Activated T-cell treated with anti-CD3 and anti-CD28 coated beads, Interleukin-2, amount 50 U/mL, for 4 hours (primary cell): ENCODE measurements at regions not wholly inside any gene's neighbourhood (a gene's known extent, or its start where the extent isn't known, plus 50 kb on each side); places are given as distances from the start of the nearest gene placed in this dataset.

Source experiments
- ATAC-seq, 2 donors: fragments of 200-7000 bp; cut with Tn5 transposase; one replicate each; pipeline ENCODE4 v1.10.0; 2021
- DNase-seq: peaks from one replicate; pipeline ENCODE4 v3.0.0-alpha.2; 2020
- H3K27me3 Mint-ChIP-seq: one replicate; pipeline ENCODE4 v1.8.0; 2021; ENCODE audit warnings: low read depth, mixed read lengths
- H3K36me3 Mint-ChIP-seq: one replicate; pipeline ENCODE4 v1.8.0; 2022; ENCODE audit warnings: mixed read lengths; ENCODE audit not compliant: insufficient read depth
- H3K4me1 Mint-ChIP-seq: one replicate; pipeline ENCODE4 v1.8.0; 2021; ENCODE audit warnings: low read depth, mixed read lengths
- H3K4me3 Mint-ChIP-seq: one replicate; pipeline ENCODE4 v1.8.0; 2021; ENCODE audit warnings: mild to moderate bottlenecking, moderate library complexity, mixed read lengths
- H3K9me3 Mint-ChIP-seq: one replicate; pipeline ENCODE4 v1.8.0; 2021; ENCODE audit warnings: mixed read lengths

DNA sequence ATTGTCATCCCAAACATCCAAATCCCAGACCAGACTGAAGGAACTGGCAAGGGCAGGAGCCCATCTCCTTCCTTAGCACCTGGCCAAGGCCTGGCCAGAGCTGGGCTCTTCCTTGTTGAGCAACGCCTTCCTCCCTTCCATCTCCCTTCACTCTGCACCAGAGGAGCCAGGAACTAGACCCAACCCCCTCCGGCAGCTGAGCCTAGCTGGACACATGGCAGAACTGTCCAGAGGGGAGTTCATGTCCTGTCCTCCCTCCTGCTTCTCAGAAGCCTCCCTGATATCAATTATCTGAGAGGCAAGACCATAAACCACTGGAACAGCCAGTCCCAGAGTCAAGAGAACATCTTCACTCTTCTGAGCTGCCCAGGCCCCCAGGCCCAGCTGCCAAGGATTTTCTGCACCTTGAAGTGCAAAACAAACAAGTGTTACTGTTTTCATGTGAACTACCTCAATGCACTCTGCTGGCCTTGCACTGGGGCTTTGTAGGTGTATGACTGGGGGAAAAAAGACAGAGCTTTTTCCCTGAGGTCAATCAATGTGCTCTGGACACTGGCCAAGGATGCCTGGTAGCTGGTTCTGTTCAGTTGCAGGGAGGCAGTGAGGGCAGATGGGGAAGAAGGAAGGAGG, 104.5 kb upstream of the KCNK12 start:
- Mint-ChIP-seq H3K4me3 (no peak overlapping the region), H3K4me1 (no peaks in the 10 kb centered on the region), H3K27me3 (peaks cover 7% of the 10 kb centered on the region), H3K9me3 (no peaks in the 10 kb centered on the region), H3K36me3 (no peaks in the 10 kb centered on the region)
- DNase-seq (no peak), ATAC-seq (no peak)

DNA sequence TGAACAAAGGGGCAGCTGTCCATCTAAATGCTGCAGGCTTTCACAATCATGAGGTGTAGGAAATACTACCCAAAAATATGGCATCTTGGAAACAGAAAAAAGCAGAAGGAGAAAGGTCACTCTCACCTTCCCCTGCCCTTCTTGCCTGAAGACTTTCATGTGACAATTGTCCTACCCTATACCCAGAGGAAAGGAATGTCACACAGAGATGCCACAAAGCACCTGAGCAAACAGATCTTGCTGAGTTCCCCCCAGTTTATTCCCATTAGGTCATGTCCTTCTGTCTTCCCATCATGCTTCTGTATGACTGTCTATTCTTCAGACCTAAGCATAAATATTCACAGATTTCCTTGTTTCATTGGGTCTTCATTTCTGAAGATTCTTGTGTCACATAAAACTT, 95.5 kb upstream of the KCNK12 start:
- H3K4me1 Mint-ChIP-seq = no peaks in the 10 kb centered on the region
- no peaks in the 10 kb centered on the region for H3K9me3 Mint-ChIP-seq
- no peaks in the 10 kb centered on the region for H3K27me3 Mint-ChIP-seq
- H3K4me3 Mint-ChIP-seq = no peak overlapping the region
- ATAC-seq (no peak), DNase-seq (no peak)
- H3K36me3 Mint-ChIP-seq = no peaks in the 10 kb centered on the region

DNA sequence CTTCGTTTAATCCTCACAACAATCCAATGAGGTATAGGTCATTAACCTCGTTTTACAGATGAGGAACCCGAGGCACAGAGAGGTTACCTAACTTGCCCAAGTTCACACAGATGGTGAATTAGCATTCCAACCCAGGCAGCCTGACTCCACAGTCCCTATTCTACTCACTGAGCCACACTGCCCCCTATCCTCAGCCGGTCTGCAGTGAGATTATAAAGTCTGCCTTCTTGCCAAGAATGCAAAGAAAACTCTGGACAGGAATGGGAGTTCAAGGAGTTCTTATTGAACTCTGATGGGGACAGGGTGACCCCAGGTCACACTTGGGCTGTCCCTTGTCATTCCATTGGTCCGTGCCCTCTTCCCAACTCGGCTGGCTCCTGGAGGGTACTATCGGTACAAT, 94.0 kb upstream of the KCNK12 start:
- Mint-ChIP-seq H3K4me3 (no peak overlapping the region), H3K9me3 (no peaks in the 10 kb centered on the region), H3K27me3 (no peaks in the 10 kb centered on the region), H3K4me1 (no peaks in the 10 kb centered on the region), H3K36me3 (no peaks in the 10 kb centered on the region)
- DNase-seq = no peak
- ATAC-seq = no peak

DNA sequence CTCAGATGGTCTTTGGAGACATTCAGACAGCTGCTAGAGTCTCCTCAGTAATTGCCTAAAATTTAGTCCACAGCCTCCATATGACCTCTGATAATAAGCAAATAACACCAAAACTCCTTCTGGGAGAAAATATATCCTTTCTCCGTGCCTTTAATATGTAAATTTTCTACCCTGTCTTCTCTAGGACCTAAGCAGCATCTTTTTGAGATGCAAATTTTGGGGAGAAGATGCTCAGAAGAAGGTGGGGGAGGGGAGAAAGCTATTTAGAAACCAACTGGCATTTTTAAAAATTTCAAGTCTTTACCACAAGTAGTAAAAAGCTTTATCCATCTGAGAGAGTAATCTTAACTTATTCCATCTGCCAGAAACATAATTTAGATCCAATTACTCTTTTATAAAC, 91.8 kb upstream of the KCNK12 start:
- DNase-seq = no peak
- no peak for ATAC-seq

DNA sequence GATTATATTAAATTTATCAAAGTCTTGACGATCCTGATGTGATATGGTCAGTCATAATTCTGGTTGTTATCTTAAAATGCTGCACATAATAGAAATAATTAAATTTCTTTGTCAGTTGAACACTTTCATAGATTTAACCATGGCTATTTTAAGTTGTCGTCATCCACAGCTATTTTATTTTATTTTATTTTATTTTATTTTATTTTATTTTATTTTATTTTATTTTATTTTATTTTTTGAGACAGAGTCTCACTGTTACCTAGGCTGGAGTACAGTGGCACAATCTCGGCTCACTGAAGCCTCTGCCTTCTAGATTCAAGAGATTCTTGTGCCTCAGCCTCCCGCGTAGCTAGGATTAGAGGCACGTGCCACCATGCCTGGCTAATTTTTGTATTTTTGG, 90.5 kb upstream of the KCNK12 start:
- H3K27me3 Mint-ChIP-seq = no peaks in the 10 kb centered on the region

More for the DNA sequence above, 91.8 kb upstream of the KCNK12 start:
- Mint-ChIP-seq H3K4me3 (no peak overlapping the region), H3K36me3 (no peaks in the 10 kb centered on the region), H3K27me3 (no peaks in the 10 kb centered on the region), H3K4me1 (no peaks in the 10 kb centered on the region), H3K9me3 (no peaks in the 10 kb centered on the region)

DNA sequence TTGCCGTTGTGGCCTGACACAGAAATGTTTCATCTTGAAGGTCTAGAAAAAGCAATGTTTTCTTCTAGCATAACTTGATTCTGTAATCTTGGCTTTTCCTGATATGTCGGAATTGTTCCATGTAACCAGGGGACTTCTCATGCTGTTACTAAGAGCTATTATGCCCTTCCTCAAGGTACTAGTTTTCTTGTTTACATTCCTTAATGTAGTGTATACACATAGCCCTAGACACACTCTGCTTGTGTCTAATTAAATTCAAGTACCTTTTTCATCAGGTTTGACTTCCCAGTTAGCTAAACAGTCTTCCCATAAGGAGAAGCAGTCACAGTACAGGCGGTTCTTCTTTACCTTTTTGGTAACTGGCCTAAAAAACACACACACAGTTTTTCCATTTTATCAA, 89.4 kb upstream of the KCNK12 start:
- Mint-ChIP-seq H3K4me1 (no peaks in the 10 kb centered on the region), H3K9me3 (no peaks in the 10 kb centered on the region), H3K27me3 (no peaks in the 10 kb centered on the region), H3K4me3 (no peak overlapping the region), H3K36me3 (no peaks in the 10 kb centered on the region)
- DNase-seq (no peak), ATAC-seq (no peak)

More for the DNA sequence above, 90.5 kb upstream of the KCNK12 start:
- Mint-ChIP-seq H3K4me3 (no peak overlapping the region), H3K36me3 (no peaks in the 10 kb centered on the region), H3K9me3 (no peaks in the 10 kb centered on the region), H3K4me1 (no peaks in the 10 kb centered on the region)
- DNase-seq = no peak
- ATAC-seq = no peak

DNA sequence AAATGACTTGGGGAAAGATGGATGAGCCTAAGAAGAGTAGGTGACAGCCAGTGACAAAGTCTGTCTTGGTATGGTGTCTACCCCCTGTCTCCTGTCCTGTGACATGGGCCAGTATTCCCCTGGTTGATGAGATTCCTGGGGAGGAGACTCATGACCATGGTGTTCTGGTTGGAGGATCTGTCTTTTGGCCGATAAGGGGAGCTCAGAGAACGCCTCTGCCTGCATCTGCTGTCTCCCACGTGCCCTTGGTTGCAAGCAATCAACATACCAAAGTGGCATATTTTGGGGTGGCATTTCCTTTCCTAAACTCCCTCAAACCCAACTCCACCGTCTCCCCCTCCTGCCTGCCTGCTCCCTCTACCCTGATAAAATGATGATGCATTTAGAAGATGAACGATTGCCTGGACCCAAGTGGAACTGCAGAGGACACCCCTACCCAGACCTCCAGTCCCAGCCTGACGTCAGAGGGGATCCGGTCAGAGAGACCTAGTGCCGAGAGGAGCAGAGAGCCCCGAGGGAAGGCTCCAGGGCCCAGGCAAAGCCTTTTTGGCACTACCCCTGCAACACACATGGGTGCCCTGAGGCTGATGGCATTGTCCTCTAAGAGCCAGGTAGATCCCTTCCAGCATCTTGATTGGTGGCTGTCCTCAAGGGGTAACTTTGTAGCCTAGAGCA, 88.0 kb upstream of the KCNK12 start:
- ATAC-seq (no peak), DNase-seq (no peak)
- Mint-ChIP-seq H3K36me3 (no peaks in the 10 kb centered on the region), H3K4me3 (no peak overlapping the region), H3K4me1 (no peaks in the 10 kb centered on the region), H3K9me3 (no peaks in the 10 kb centered on the region), H3K27me3 (no peaks in the 10 kb centered on the region)

DNA sequence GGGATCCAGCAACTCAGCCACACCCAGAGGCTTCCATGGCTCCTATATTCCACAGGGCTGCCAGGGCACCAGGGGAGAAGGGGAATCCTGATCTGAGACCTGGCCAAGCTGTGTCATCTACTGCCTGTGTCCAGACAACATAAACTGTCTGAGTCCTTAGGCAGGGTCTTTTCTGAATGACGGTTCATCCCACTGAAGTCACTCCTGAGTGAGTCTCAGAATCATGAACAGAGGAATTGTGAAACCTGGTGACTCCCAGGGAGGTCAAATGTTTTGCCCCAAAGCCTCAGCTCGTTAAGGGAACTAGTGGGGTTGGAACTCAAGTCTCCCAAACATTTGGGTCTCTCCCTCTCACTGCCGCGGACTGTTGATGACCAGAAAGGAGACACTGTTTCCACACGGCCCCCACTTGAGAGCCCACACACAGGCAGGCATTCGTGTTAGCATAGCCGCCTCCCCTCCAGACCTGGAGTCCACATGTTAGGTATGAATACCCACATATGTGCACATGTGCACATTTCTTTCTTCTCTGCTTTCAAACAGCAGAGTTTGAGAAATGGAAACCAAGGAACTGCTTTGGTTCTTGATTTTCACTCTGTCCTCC, 87.2 kb upstream of the KCNK12 start:
- Mint-ChIP-seq H3K4me1 (no peaks in the 10 kb centered on the region), H3K27me3 (no peaks in the 10 kb centered on the region), H3K4me3 (no peak overlapping the region), H3K36me3 (no peaks in the 10 kb centered on the region), H3K9me3 (no peaks in the 10 kb centered on the region)
- ATAC-seq (no peak), DNase-seq (no peak)

DNA sequence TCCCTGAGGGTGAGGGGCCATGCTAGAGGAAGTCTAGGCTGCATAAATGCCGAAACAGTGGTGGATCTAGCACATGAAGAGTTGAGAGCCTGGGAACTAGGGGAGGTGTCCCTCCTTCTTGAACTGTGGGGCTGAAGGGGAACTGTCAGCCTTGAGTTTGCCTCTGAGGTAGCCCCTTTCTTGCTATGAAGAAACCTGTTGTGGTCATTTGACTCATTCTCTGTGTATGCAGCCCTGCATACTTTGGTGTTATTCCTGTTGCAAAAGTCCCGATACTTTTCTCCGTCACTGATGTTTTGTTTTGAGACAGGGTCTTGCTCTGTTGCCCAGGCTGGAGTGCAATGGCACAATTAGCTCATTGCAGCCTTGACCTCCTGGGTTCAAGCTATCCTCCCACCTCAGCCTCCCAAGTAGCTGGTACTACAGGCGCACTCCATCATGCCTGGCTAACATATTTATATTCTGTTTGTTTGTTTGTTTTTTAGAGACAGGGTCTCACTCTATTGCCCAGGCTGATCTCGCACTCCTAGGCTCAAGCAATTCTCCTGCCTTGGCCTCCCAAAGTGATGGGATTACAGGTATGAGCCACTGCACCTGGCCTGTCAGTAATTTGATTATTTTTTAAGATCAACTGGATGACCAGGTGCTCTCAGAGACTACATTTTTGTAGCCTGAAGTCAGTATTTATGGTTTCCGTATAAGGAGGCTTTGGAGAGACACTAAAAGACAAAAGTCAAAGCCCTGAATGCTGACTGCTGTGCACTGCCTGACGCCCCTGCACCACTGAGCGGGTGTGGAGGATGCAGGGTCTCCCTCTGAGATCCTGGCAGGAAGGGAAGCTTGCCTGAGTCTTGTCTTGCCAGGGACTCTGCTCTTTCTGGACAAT, 86.2 kb upstream of the KCNK12 start:
- DNase-seq (no peak), ATAC-seq (no peak)
- H3K27me3 Mint-ChIP-seq = no peaks in the 10 kb centered on the region
- H3K36me3 Mint-ChIP-seq = no peaks in the 10 kb centered on the region
- no peaks in the 10 kb centered on the region for H3K9me3 Mint-ChIP-seq
- no peak overlapping the region for H3K4me3 Mint-ChIP-seq
- no peaks in the 10 kb centered on the region for H3K4me1 Mint-ChIP-seq

DNA sequence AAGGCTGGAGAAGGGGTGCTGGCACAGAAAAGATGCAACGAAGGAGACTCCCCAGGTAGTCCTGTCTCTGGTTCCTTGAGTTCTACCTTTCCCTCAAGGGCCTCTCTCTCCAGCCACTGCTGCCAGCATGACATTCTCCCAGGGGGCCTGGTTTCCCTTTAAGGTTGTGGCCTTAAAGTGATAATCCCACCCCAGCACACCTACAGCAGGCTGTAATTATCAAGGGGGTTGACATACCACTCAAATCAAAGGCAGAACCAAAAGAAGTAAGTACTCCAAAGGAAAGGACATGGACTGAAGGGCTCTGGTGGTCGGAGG, 84.7 kb upstream of the KCNK12 start:
- ATAC-seq = no peak
- no peaks in the 10 kb centered on the region for H3K36me3 Mint-ChIP-seq
- DNase-seq = no peak
- no peaks in the 10 kb centered on the region for H3K9me3 Mint-ChIP-seq
- H3K4me3 Mint-ChIP-seq = no peak overlapping the region
- no peaks in the 10 kb centered on the region for H3K27me3 Mint-ChIP-seq
- no peaks in the 10 kb centered on the region for H3K4me1 Mint-ChIP-seq

DNA sequence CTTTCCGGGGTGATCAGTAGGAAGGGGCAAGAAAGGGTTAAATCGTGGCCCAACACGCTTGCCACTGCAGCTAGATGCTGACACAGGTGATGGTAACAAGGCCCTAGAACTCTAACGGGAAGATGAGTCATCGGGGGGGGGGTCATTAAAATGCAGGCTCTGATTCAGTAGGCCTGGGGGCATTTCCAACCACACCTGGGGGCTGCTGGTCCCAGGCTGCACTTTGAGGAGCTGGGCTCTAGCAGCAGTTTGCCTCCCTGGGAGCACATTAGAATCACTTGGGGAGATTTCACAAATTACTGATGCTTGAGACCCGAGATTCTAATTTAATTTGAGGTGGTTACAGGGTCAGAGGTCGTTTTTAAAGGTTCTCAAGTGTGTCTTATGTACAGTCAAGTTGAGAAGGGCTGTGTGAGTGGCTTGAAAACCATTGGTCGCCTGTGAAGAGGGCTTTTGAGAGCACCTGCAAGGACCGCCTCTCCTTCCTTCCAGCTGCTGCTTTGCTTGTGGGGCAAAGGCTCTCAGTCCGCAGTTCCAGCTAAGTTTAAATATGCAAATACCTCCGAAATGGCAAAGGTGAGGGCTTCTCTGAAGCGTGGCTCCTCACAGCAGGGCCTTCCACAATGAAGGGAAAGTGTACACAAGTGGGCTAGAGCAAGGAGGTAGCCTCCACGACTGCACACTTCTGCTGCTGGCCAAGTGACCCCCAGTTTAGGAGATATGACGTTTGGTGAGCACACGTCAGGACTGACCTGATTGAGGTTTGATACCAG, 84.2 kb upstream of the KCNK12 start:
- no peaks in the 10 kb centered on the region for H3K4me1 Mint-ChIP-seq
- no peak for ATAC-seq
- no peak overlapping the region for H3K4me3 Mint-ChIP-seq
- DNase-seq = no peak
- no peaks in the 10 kb centered on the region for H3K9me3 Mint-ChIP-seq
- H3K27me3 Mint-ChIP-seq = no peaks in the 10 kb centered on the region
- no peaks in the 10 kb centered on the region for H3K36me3 Mint-ChIP-seq

DNA sequence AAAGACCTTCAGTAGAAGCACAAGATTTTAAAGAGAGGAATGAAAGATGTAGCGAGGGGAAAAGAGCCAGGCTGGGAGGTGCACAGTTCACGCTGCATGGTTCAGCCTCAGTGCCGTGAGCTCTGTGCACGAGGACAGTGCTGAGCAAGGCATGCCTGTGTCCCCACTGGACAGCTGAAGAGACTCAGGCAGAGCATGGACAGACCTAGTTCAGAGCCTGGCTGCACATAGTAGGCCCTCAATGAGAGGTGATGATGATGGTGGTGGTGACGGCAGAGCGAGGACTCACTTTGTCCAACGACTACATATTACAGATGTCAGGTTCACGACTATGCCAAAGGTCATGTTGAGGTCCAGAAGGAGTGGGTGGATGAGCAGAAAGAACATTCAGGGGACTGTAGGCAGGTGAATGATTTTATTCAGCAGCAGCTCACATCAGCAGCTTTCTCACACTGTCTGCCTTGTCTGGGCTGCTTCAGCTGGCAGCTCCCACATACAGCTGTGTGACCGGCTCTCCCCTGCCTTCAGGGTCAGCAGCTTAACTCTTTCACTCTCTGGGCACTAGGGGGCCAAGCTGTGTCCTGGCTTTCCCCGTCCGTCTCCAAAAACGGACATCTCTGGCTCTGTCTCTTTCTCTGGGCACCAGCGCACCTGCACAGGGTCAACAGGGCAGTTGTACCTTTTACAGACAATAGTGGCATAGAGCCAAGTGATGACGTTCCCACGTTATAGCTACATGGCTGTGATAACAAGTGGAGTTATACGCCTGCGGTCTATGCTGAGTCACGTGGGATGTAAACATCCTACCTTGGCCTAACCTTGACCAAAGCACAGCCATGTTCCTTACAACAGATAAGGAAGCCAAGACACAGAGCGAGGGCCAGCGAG, 83.4 kb upstream of the KCNK12 start:
- H3K4me3 Mint-ChIP-seq = no peak overlapping the region
- H3K27me3 Mint-ChIP-seq = no peaks in the 10 kb centered on the region
- no peaks in the 10 kb centered on the region for H3K9me3 Mint-ChIP-seq
- H3K36me3 Mint-ChIP-seq = no peaks in the 10 kb centered on the region
- DNase-seq = no peak
- no peak for ATAC-seq
- no peaks in the 10 kb centered on the region for H3K4me1 Mint-ChIP-seq

DNA sequence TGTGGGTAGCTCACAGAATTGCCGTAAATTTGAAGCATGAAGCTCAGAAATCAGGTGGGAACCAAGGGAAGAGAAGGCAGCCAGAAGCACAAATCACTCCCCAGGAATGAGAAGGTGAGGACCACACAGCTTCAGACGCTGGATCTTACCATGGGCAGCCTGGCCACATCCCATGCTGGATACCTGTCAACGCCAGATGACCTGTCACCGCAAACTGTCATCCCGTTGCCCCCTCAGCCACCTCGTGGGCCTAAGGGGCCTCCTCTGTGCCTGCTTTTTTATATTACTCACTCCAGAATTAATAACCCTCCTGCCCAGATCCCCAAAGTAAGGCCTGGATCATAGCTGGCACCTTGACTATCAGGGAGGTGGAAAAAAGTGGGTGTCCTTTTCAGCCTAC, 82.3 kb upstream of the KCNK12 start:
- no peaks in the 10 kb centered on the region for H3K4me1 Mint-ChIP-seq
- H3K27me3 Mint-ChIP-seq = no peaks in the 10 kb centered on the region
- H3K4me3 Mint-ChIP-seq = no peak overlapping the region
- no peaks in the 10 kb centered on the region for H3K9me3 Mint-ChIP-seq
- ATAC-seq = no peak
- H3K36me3 Mint-ChIP-seq = no peaks in the 10 kb centered on the region
- no peak for DNase-seq
